Caco-2 (cell line): ENCODE measurements at regions not wholly inside any gene's neighbourhood (a gene's known extent, or its start where the extent isn't known, plus 50 kb on each side); places are given as distances from the start of the nearest gene placed in this dataset.

ENCODE experiments used
- BruUV-seq: library from RNA; stranded (reverse); fragments of 400-500 nt; replicated peaks from 2 replicates; lab custom pipeline; 2021; lab: Mats Ljungman, UMichigan
- CTCF ChIA-PET: fragments of 300-600 bp; sonication (Branson Sonifier 250); formaldehyde crosslinking; loops from one replicate; lab custom pipeline; 2022; ENCODE audit warnings: antibody characterized with exemption; lab: Charles Lee
- POLR2A ChIA-PET: fragments of 300-600 bp; sonication (Branson Sonifier 250); formaldehyde crosslinking; loops from one replicate; lab custom pipeline; 2022; ENCODE audit warnings: antibody characterized with exemption; lab: Charles Lee
- DNase-seq, 2 experiments: peaks; one replicate each; pipeline versions ENCODE4 v3.0.0 to v3.0.0-alpha.2; 2020 to 2022
- H3K27me3 ChIP-seq: replicated peaks from 2 replicates; pipeline ENCODE4 v1.6.0; 2011; ENCODE audit warnings: low read length; ENCODE audit not compliant: control insufficient read depth, insufficient read depth
- H3K36me3 ChIP-seq: 2 replicates; pipeline ENCODE4 v1.5.1; 2011; ENCODE audit warnings: low read length; ENCODE audit not compliant: control insufficient read depth, insufficient read depth
- H3K4me1 ChIP-seq: fragments of 250-450 bp; sonication (Bioruptor Pico); 2 replicates; pipeline ENCODE4 v1.5.1; 2020; ENCODE audit warnings: mild to moderate bottlenecking
- H3K4me3 ChIP-seq: 2 replicates; pipeline ENCODE4 v1.5.1; 2011; ENCODE audit warnings: low read depth, mild to moderate bottlenecking, control low read depth, low read length
- H3K9me3 ChIP-seq: fragments of 250-450 bp; sonication (Bioruptor Pico); 2 replicates; pipeline ENCODE4 v1.5.1; 2020; ENCODE audit warnings: mild to moderate bottlenecking, moderate library complexity
- H3K27ac Mint-ChIP-seq: one replicate; pipeline ENCODE4 v1.8.0; 2022; ENCODE audit warnings: mixed read lengths; ENCODE audit not compliant: unreplicated experiment
- H3K27me3 Mint-ChIP-seq: one replicate; pipeline ENCODE4 v1.8.0; 2022; ENCODE audit warnings: mixed read lengths; ENCODE audit not compliant: insufficient read depth, unreplicated experiment
- H3K36me3 Mint-ChIP-seq: one replicate; pipeline ENCODE4 v1.8.0; 2022; ENCODE audit warnings: mild to moderate bottlenecking, mixed read lengths; ENCODE audit not compliant: insufficient read depth, unreplicated experiment
- H3K4me1 Mint-ChIP-seq: one replicate; pipeline ENCODE4 v1.8.0; 2022; ENCODE audit warnings: low read depth, mixed read lengths; ENCODE audit not compliant: unreplicated experiment
- H3K4me3 Mint-ChIP-seq: one replicate; pipeline ENCODE4 v1.8.0; 2022; ENCODE audit warnings: mild to moderate bottlenecking, moderate library complexity, mixed read lengths; ENCODE audit not compliant: unreplicated experiment
- H3K9me3 Mint-ChIP-seq: one replicate; pipeline ENCODE4 v1.8.0; 2022; ENCODE audit warnings: mixed read lengths; ENCODE audit not compliant: unreplicated experiment
- intact Hi-C: fragments of 100-400 bp; cut with micrococcal nuclease; formaldehyde crosslinking; loops from one replicate; pipeline ENCODE4 v1.10.0; 2022; ENCODE audit not compliant: unreplicated experiment
- TF ChIP-seq, protein P1 (sequence below), 2 experiments: fragments of 200-600 bp in 1 of 2; IDR thresholded peaks; 1 replicate in 1 of 2; 2 replicates in 1 of 2; pipeline versions ENCODE4 v1.5.1 to v1.8.0; 2011 to 2022; ENCODE audit warnings: antibody characterized with exemption in 1 of 2, control low read depth in 1 of 2, inconsistent platforms in 1 of 2, low read depth in 1 of 2, low read length in 1 of 2, mild to moderate bottlenecking in 1 of 2, moderate library complexity in 1 of 2; ENCODE audit not compliant: insufficient read depth in 1 of 2, severe bottlenecking in 1 of 2, unreplicated experiment in 1 of 2

DNA sequence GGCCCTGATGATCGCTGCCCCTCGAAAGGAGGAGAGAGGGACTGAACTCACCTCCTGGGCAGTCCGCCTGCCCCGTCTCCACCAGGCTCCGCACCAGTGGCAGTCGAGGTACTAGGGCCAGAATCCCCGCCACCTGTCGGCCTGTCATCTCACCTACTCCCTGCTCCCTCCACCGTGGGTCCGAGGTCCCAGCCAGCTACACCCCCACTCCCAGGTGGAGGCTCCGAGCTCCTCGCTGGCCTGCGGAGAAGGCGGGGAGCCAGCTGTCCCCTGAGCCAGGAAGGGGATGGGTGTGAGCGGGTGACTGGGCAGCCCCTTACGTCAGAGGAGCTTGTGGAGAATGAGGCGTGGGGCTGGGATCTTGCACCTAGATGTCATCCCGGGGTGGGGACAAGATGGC, 1066.5 kb upstream of the MANEA start:
- no TSS peak for BruUV-seq
- Mint-ChIP-seq H3K4me3 (no peak overlapping the region), H3K27me3 (no peaks in the 10 kb centered on the region), H3K36me3 (no peaks in the 10 kb centered on the region), H3K4me1 (no peaks in the 10 kb centered on the region), H3K27ac (no peak overlapping the region), H3K9me3 (no peaks in the 10 kb centered on the region)
- POLR2A ChIA-PET: no interaction called here
- intact Hi-C loops: no loop called here
- no peak for DNase-seq
- Histone ChIP-seq H3K4me3 (no peak overlapping the region), H3K36me3 (no peaks in the 10 kb centered on the region), H3K9me3 (no peaks in the 10 kb centered on the region), H3K27me3 (no peaks in the 10 kb centered on the region), H3K4me1 (no peaks in the 10 kb centered on the region)
- TF ChIP-seq, protein P1, sequence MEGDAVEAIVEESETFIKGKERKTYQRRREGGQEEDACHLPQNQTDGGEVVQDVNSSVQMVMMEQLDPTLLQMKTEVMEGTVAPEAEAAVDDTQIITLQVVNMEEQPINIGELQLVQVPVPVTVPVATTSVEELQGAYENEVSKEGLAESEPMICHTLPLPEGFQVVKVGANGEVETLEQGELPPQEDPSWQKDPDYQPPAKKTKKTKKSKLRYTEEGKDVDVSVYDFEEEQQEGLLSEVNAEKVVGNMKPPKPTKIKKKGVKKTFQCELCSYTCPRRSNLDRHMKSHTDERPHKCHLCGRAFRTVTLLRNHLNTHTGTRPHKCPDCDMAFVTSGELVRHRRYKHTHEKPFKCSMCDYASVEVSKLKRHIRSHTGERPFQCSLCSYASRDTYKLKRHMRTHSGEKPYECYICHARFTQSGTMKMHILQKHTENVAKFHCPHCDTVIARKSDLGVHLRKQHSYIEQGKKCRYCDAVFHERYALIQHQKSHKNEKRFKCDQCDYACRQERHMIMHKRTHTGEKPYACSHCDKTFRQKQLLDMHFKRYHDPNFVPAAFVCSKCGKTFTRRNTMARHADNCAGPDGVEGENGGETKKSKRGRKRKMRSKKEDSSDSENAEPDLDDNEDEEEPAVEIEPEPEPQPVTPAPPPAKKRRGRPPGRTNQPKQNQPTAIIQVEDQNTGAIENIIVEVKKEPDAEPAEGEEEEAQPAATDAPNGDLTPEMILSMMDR (IDR thresholded peaks at IDR 0.05; ENCODE audit: insufficient read depth in 1 of 2, low read depth in 1 of 2, low read length in 1 of 2, severe bottlenecking in 1 of 2, unreplicated experiment in 1 of 2): no peak
- CTCF ChIA-PET: no interaction called here

DNA sequence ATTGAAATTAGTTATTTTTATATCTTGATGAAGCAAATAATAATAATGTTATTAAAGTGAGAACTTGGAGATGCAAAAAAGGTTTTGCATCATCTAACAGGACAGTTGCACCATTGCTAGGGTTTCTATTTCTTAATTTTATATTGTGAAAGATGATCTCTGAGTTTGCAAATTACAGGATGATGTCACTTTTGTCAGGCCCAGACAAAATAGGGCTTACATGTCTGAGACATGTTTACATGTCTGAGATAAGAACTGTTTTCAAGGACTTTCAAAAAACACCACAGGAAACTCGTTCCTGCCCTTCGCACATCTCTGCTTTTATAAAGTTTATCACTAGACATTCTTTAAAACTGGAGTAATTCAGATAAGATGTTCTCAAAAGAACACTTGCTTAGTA, 1075.8 kb upstream of the MANEA start:
- POLR2A ChIA-PET: no interaction called here
- Histone ChIP-seq H3K36me3 (no peaks in the 10 kb centered on the region), H3K9me3 (no peaks in the 10 kb centered on the region), H3K4me1 (no peaks in the 10 kb centered on the region), H3K4me3 (no peak overlapping the region), H3K27me3 (no peaks in the 10 kb centered on the region)
- BruUV-seq: no TSS peak
- TF ChIP-seq, protein P1 (IDR thresholded peaks at IDR 0.05; ENCODE audit: insufficient read depth in 1 of 2, low read depth in 1 of 2, low read length in 1 of 2, severe bottlenecking in 1 of 2, unreplicated experiment in 1 of 2): no peak
- CTCF ChIA-PET: no interaction called here
- no peak for DNase-seq
- intact Hi-C loops: no loop called here
- Mint-ChIP-seq H3K9me3 (no peaks in the 10 kb centered on the region), H3K36me3 (no peaks in the 10 kb centered on the region), H3K27ac (no peak overlapping the region), H3K4me3 (no peak overlapping the region), H3K4me1 (no peaks in the 10 kb centered on the region), H3K27me3 (no peaks in the 10 kb centered on the region)

DNA sequence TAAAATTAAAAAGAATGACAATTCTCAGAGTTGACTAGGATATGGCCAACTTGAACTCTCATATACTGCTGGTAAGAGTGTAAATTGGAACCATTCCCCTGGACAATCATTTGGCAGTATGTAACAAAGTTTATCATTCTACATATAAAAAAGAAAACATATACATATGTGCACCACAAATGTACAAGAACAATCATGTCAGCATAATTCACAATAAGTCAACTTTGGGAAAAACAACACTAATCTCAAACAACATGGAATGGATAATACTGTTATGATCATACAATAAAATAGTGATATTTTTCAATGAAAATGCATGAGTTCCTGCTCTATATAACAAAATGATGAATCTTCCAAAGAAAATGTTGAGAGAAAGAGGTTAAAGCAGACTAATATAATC, 1078.7 kb upstream of the EPHA7 start:
- Histone ChIP-seq H3K9me3 (no peaks in the 10 kb centered on the region), H3K4me3 (no peak overlapping the region), H3K27me3 (no peaks in the 10 kb centered on the region), H3K36me3 (no peaks in the 10 kb centered on the region), H3K4me1 (no peaks in the 10 kb centered on the region)
- TF ChIP-seq, protein P1 (IDR thresholded peaks at IDR 0.05; ENCODE audit: insufficient read depth in 1 of 2, low read depth in 1 of 2, low read length in 1 of 2, severe bottlenecking in 1 of 2, unreplicated experiment in 1 of 2): no peak
- intact Hi-C loops: no loop called here
- CTCF ChIA-PET: no interaction called here
- no peak for DNase-seq
- BruUV-seq: no TSS peak
- Mint-ChIP-seq H3K4me1 (no peaks in the 10 kb centered on the region), H3K27me3 (no peaks in the 10 kb centered on the region), H3K4me3 (no peak overlapping the region), H3K9me3 (no peaks in the 10 kb centered on the region), H3K36me3 (no peaks in the 10 kb centered on the region), H3K27ac (no peak overlapping the region)
- POLR2A ChIA-PET: no interaction called here
